ENCODE measurements at regions not wholly inside any gene's neighbourhood (a gene's known extent, or its start where the extent isn't known, plus 50 kb on each side); places are given as distances from the start of the nearest gene placed in this dataset.

DNA sequence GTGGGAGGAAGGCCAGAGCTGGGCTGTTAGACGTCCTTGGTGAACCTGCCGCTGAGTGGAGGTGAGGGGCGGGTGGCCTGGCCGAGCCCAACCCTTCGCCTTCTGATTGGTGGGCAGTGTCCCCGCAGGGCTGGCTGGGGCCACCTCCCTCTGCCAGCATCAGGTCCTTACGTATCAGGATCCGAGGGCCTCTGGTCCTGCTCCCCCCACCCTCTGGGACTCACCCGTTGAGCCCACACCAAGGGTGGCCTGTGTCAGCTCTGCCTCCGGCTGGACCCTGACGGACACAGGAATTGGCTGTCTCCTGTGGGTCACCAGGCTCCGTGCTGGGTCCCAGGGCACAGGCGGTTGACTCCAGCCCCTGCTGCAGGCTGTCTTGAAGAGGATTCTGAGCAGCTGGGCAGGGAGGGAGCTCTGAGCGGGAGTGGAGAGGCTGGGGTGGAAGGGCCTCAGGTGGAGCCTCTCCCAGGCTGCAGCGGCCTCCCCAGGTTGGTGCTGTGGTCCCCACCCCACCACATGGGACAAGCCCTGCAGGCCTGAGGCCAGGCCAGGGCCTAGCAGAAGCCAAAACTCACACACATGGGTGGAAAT lies 58.4 kb upstream of the NKX1-1 start:
- DNase-seq (ENCODE audit: low read depth in 2 of 2): no peak

DNA sequence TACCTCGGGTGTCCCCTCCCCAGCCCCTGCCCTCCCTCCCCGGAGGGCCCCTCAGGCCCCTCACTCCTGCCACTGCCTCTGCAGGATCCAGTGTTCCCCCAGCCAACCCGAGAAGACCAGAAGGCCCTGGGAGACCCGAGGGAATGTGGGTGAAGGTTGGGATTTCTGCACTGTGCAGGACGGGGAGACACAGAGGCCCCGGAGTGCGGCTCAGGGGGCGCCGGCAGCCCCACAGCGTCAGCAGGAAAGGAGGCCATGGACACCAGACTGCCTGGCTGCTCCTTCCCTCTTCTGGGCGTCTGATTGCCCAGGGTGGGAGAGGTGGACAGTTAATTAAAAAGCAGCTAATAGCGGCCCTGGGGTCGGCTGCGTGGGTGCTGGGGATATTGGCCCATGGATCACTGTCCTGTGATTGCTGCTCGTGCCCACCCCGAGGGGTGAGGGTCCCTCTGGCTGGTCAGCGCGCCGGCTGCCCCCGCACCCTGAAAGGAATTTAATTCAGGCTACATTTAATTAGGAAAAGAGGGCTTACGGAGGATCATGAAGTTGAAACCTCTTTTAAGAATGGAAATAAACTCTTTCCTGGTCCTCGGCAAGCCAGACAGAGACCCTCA lies 57.8 kb upstream of the NKX1-1 start:
- no peak for DNase-seq (ENCODE audit: low read depth in 2 of 2)

DNA sequence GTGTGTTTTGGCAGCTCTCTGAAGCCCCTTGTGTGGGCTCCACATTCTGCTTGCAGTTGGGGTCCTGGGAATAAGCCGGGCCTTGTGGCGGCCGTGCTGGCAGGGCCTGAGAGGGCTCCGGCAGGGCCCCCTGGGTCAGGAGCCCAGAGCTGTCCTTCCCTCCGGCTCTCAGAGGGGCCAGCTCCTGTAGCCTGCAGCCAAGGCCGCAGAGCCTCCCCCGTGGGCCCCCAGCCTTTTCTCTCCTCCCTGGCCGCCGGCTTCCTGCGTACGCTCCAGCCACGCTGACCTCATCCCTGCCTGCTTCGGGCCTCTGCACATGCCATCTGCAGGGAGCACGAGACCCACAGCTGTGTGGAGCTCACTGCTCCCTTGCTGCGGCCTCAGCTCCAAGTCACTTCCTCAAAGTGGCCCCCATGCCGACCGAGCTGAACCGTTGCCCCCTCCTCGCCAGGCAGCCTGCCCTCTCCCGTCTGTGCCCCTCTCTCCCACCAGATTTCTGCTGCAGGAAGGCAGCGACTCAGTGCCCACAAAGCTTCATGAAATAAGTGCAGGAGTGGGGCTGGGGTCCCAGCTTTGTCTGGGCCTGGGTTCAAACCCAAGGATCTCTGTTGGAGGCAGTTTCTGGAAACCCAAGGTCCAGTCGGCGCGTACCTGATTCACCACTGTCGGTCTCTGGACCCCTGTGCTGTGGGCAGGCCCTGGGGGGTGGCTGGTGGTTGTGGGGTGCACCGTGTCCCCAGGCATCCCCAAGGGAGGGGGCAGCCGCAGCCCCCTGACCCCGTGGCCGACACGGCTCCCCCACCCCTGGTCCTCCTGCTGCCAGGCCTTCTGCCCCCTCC lies 57.1 kb upstream of the NKX1-1 start:
- no peak for DNase-seq (ENCODE audit: low read depth in 2 of 2)

DNA sequence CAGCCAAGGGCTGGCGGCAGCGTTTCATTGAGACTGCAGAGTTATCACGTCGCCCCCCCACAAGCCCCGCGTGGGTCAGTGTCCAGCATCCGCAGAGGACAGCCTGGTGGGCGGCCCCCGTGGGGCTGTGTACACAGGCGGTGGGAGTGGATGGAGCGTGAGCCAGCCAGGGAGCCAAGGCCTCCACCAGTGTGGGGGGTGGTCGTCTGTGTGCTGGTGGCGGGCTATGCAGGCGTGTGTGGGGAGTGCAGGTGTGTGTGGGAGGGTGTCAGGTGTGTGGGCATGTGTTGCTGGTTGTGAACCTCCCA lies 56.5 kb upstream of the NKX1-1 start:
- DNase-seq (ENCODE audit: low read depth in 2 of 2): no peak

DNA sequence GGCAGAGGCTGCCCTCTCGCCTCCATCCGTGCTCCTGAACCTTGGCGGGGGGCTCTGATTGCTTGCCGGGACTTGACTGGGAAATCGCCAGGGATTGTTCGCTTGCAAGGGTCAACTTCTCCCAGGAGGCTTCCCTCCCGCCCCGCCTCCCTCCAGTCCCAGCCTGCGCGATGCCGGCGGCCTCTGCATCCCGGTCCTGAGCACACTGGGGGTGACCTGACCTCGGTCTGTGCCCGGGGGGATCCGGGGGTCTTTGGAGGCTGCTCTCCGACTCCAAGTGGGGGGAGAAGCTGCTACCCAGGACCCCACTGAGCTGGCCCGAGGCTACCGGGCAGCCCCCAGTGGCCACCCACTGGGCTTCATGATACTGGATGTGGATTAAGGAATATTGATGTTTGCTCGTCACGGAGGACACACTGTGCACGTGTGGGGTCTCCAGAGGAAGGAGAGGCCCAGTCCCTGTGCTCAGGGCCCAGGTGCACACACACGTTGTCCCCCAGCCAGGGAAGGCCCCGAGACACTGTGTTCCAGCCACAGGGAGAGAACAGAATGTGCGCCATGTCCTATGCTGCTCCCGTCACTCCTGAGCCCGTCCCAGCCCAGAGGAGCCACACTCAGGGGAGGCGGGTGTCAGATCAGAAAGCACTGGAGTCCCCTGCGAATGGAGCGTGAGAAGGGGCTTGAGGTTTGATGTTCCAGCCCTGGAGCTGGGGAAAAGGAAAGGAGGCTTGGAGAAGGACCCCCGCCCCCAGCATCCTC lies 55.9 kb upstream of the NKX1-1 start:
- no peak for DNase-seq (ENCODE audit: low read depth in 2 of 2)

DNA sequence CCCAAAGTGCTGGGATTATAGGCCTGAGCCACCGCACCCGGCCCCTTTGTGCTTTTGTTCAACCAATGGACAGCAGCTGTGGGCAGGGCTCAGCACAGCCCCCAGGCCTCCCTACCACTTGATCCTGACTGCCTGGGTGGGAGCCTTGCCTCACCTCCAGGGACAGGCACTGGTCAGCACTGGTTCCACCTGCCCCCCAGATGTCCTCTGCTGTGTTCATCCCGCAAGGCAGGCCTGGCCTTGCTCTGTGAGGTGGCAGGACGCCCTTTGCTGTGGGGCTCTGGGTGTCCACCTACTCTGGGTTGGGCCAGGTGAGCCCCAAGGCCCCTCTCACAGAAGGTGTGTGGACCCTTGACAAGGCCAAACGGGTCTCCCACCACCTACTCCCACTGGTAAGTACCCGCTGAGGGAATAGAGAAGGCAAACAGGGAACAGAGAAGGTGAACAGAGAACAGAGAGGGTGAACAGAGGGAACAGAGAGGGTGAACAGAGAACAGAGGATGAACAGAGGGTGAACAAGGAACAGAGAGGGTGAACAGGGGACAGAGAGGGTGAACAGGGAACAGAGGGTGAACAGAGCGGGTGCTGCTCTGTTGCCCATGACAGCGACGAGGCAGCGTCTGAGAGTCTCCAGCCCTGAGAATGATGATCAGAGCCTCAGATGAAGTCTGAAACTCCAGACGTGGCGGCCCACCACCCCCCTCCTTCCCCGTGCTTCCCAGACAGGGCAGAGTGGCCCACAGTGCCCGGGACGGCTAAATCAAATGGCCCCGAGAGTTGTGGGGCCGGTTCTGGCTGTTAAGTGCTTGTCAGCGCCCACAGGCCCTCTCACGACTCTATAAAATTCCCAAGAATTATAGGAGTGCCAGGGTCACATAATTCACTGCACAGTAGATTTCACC lies 55.0 kb upstream of the NKX1-1 start:
- DNase-seq (ENCODE audit: low read depth in 2 of 2): no peak

DNA sequence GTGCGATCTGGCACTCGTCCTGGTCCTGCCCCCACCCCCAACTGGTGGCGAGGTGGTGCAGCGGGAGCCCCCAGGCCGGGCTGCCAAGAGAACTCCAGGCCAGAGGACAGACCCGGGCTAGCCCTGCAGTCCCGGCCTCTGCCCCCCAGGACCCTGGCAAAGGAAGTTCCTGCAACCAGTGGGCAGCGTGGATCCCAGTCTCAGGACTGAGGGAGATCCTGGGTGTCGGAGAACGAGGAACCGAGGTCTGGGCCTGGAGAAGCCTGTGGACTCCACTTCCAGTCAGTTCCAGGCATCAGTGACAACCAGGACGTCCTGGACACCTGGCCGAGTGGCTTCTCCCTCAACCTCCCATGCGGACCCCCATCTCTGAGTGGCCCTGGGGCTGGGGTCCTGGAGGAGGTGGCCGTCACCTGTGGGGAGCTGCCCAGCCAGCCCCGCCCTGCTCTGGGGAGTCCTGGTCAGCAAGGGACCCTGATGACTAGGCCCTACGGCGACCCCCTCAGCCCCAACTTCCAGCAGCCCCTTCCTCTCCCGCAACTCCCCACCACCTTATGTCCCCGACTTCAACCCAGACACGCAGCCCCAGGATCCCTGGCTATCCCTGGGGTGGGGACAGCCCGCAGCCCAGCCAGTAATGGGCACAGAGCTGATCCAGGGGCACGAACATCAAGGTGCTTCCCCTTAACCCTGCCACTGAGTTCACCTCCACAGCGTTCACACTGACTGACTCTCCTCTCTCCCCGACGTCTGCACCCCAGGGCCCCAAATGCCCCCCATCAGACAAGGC lies 53.7 kb upstream of the NKX1-1 start:
- DNase-seq (ENCODE audit: low read depth in 2 of 2): no peak

DNA sequence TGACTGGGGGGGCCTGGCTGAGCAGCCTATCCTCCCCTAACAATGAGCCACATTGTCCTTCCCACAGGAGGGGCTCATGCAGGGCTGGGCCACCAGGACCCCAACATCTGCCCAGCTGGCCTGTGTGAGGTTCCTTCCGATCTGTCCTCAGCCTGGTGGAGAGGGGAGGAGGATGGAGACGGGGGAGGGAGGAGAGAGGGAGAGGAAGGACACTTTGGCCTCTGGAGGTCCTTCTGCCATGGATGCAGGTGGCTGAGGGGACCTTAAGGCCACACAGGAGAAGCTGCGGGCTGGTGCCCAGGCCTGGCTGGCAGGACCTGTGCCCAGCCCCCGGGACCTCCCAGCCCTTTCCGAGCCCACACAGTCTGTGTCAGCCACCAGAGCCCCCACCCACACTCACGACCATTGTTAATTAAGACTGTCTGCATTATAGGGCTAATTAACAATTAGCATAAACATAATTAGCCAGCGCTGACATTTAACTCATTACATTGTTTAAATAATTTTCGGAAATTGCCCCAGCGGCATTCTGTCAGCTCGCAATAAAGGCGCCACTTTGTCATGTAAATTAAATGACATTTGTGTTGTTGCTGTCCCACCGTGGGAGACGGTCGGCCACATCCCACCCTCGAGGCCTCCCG lies 53.0 kb upstream of the NKX1-1 start:
- no peak for DNase-seq (ENCODE audit: low read depth in 2 of 2)

DNA sequence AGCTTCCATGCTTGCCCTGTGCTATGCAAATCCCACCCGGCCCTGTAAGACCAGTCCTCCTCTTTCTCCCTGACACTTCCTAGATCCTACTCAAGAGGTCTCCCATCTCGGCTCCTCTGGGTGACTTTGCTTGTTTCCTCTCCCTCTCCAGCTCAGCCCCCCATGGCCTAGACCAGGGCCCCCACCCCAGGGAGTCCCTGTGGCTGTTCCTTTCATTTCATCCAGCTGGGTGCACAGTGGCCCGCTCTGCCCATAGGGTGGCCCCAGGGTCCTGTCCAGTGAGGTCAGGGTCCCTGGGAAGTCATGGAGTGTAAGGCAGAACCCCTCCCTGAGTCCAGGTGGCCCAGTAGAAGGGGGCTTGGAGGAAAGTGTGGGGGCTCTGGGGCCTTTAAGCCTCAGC lies 52.3 kb upstream of the NKX1-1 start:
- DNase-seq (ENCODE audit: low read depth in 2 of 2): no peak

Measured in stimulated activated CD8-positive, alpha-beta memory T cell treated with anti-CD3 and anti-CD28 coated beads, Interleukin-15, amount 100 ng/mL, for 4 hours (primary cell).